ENCODE measurements at regions not wholly inside any gene's neighbourhood (a gene's known extent, or its start where the extent isn't known, plus 50 kb on each side); places are given as distances from the start of the nearest gene placed in this dataset.

- TF ChIP-seq TAF1 (IDR thresholded peaks at IDR 0.05; ENCODE audit: borderline replicate concordance, insufficient read depth, low read length), result no peak
- TF ChIP-seq FOXP2 (optimal IDR thresholded peaks at IDR 0.05; ENCODE audit: borderline replicate concordance, extremely low read depth, extremely low read length, insufficient read depth), result no peak
- TF ChIP-seq POLR2AphosphoS5 (IDR thresholded peaks at IDR 0.05; ENCODE audit: low read depth, low read length), result no peak
- no peak for TF ChIP-seq REST (IDR thresholded peaks at IDR 0.05; ENCODE audit: insufficient read depth in 1 of 2, low read depth in 2 of 2, low read length in 2 of 2)
- no peak for TF ChIP-seq SIN3A (IDR thresholded peaks at IDR 0.05; ENCODE audit: borderline replicate concordance, insufficient read depth, low read length)
These were observed 142.7 kb upstream of the ST6GAL2 start for GRCh38 chr2:107028661-107029060.

DNA sequence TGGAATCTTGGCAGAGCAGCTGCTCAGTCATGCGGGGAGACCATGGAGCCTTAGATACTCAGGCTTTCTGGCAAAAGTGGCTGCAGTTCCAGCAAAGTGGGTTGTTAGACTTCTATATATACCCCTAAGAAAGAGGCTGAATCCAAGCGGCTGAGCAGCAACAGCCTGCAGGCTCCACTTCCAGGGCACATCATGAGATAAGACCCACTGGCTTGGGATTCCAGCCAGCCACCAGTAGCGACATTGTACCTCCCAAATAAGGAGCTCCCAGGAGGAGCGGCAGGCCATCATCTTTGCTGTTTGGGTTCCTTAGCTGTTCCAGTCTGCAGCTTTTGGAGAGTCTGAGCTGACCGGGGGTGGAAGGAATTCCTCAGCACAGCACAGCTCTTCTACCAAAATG, 150.3 kb upstream of the ST6GAL2 start:
- no peak for TF ChIP-seq TAF1 (IDR thresholded peaks at IDR 0.05; ENCODE audit: borderline replicate concordance, insufficient read depth, low read length)
- no peak for TF ChIP-seq FOXP2 (optimal IDR thresholded peaks at IDR 0.05; ENCODE audit: borderline replicate concordance, extremely low read depth, extremely low read length, insufficient read depth)
- TF ChIP-seq POLR2AphosphoS5 (IDR thresholded peaks at IDR 0.05; ENCODE audit: low read depth, low read length), result no peak
- no peak for TF ChIP-seq REST (IDR thresholded peaks at IDR 0.05; ENCODE audit: insufficient read depth in 1 of 2, low read depth in 2 of 2, low read length in 2 of 2)
- no peak for TF ChIP-seq SIN3A (IDR thresholded peaks at IDR 0.05; ENCODE audit: borderline replicate concordance, insufficient read depth, low read length)

GRCh38 chr2:107062173-107062572, 176.2 kb upstream of the ST6GAL2 start:
- TF ChIP-seq SIN3A (IDR thresholded peaks at IDR 0.05; ENCODE audit: borderline replicate concordance, insufficient read depth, low read length) (no peak), POLR2AphosphoS5 (IDR thresholded peaks at IDR 0.05; ENCODE audit: low read depth, low read length) (no peak), REST (IDR thresholded peaks at IDR 0.05; ENCODE audit: insufficient read depth in 1 of 2, low read depth in 2 of 2, low read length in 2 of 2) (no peak), TAF1 (IDR thresholded peaks at IDR 0.05; ENCODE audit: borderline replicate concordance, insufficient read depth, low read length) (no peak)

DNA sequence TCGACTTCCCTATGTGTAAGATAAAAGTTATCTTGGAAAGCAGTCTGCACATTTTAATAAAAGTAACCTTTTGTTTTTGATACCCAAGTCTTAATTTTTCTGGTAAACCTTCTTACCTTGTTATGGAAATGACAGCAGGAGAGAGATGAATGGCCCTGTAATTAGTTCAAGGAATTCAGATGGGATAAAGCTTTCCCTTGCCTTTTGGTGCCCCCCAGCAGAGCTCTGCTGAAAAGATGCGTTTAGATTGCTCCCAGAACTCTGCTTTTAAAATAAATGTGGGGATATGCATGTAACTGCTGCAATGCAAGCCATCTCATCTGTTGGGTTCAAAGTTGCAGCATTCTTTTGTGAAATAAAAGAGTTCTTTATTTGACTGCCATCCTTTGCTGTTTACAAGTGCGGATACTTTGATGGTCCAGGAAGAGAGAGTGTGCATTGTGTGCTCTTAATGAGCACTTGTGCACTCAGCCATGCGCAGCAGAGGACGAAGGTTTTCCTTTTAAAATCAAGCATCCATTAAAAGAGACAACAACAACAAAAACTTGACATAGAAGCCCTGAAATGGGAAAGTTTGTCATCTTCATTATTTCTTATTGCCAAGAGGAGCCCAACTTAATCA, 176.7 kb upstream of the ST6GAL2 start:
- no peak for TF ChIP-seq REST (IDR thresholded peaks at IDR 0.05; ENCODE audit: insufficient read depth in 1 of 2, low read depth in 2 of 2, low read length in 2 of 2)
- TF ChIP-seq POLR2AphosphoS5 (IDR thresholded peaks at IDR 0.05; ENCODE audit: low read depth, low read length), result no peak

DNA sequence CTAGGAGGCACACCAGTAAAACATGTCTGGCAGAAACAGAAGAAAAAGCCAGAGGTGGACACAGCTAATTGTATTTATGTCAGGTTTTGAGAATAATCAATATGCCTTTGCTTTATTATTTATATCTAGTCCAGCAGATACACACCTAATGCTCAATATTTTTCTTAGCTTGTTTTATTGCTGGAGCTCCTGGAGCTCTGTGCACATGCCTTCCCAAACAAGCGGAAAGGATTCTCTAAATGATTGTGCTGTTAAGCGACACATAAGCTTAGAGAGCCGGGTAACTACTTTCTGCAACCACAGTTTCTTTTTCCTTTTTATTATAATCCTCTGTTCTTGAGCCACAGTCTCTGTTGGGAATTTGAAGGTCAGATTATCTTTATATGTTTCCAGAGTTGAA, 177.3 kb upstream of the ST6GAL2 start:
- TF ChIP-seq REST (IDR thresholded peaks at IDR 0.05; ENCODE audit: insufficient read depth in 1 of 2, low read depth in 2 of 2, low read length in 2 of 2) (no peak), SIN3A (IDR thresholded peaks at IDR 0.05; ENCODE audit: borderline replicate concordance, insufficient read depth, low read length) (no peak), TAF1 (IDR thresholded peaks at IDR 0.05; ENCODE audit: borderline replicate concordance, insufficient read depth, low read length) (no peak), FOXP2 (optimal IDR thresholded peaks at IDR 0.05; ENCODE audit: borderline replicate concordance, extremely low read depth, extremely low read length, insufficient read depth) (no peak), POLR2AphosphoS5 (IDR thresholded peaks at IDR 0.05; ENCODE audit: low read depth, low read length) (no peak)
